GM23248 (cell line): ENCODE measurements at regions not wholly inside any gene's neighbourhood (a gene's known extent, or its start where the extent isn't known, plus 50 kb on each side); places are given as distances from the start of the nearest gene placed in this dataset.

Source experiments
- EZH2 ChIP-seq: fragments of 200-600 bp; sonication (generic); IDR thresholded peaks from 2 replicates; pipeline ENCODE4 v1.6.1; 2018; ENCODE audit warnings: antibody characterized with exemption, mild to moderate bottlenecking; ENCODE audit not compliant: insufficient read depth, poor library complexity, severe bottlenecking
- EZH2phosphoT487 ChIP-seq: fragments of 200-600 bp; sonication (generic); IDR thresholded peaks from 2 replicates; pipeline ENCODE4 v1.6.1; 2018; ENCODE audit warnings: antibody characterized with exemption, moderate library complexity, mild to moderate bottlenecking, low read depth; ENCODE audit not compliant: insufficient read depth

- no peak for TF ChIP-seq EZH2
- TF ChIP-seq EZH2phosphoT487: no peak
Measured at GRCh38 chr18:38981389-38981788, 1415.8 kb upstream of the CELF4 start.
